GM20431 (cell line): ENCODE measurements at regions not wholly inside any gene's neighbourhood (a gene's known extent, or its start where the extent isn't known, plus 50 kb on each side); places are given as distances from the start of the nearest gene placed in this dataset.

Experiments
- in situ Hi-C: fragments of 300-500 bp; cut with MseI, MboI; formaldehyde crosslinking; loops from one replicate; pipeline ENCODE4 v1.15.0; 2020; ENCODE audit warnings: low sequenced_read_pairs; ENCODE audit not compliant: unreplicated experiment

DNA sequence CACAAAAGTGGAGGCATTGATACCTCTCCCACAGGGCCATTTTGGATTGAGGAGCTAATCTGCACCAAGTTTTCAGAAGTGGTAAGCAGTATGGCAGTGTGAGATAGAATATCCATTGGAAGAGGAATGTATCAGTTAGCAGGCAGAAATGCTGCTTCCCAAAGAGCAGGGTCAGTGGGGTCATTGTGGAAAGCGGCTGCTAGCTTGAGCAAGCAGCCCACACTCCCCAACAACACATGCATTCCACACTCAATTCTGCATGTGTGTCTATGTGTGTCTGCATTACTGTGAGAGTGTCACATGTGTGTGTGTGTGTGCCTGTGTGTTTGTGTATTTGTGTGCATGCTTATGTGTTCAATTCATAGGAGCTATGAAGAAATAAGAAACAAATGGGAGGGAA lies 190.9 kb upstream of the FOXA2 start:
- in situ Hi-C loops, result no loop called here

DNA sequence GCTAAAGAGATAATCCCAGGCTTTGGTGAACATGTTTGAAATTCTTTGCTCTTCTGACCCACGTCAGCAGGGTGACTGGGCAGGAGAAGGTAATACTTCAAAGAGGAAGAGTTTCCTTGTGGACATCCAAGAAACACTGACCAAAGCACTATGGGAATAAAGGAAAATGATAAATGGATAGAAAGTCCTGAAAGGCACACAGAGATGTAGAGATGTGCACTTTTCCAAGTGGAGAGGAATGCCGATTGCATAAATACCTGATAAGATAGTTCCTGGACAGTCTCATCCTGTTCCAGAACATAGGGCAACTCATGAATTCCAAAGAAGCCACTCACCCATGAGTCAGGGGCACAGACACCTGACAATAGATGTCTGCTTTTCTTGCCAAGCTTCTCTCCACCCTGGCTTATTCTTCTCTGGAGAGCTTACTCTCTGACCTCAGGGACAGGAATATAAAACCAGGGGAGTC lies 191.3 kb upstream of the FOXA2 start:
- in situ Hi-C loops, result no loop called here

DNA sequence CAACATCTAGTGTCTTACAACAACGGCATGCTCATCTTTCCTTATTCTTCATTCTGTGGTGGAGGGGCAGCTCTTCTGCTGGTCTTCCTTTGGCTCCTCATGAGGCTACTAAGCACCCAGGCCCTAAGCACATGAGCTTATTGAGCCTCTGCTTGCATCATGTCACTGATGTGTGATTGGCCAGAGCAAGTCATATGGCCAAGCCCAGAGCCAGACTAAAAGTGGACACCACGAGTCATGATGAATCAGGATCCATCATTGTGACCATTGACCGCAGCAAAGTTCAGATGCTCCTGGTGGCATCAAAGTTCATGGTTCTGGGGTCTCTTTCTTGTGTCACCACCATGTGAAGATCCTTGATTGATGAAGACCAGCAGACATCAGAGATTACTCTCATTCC lies 192.0 kb upstream of the FOXA2 start:
- in situ Hi-C loops, result no loop called here

DNA sequence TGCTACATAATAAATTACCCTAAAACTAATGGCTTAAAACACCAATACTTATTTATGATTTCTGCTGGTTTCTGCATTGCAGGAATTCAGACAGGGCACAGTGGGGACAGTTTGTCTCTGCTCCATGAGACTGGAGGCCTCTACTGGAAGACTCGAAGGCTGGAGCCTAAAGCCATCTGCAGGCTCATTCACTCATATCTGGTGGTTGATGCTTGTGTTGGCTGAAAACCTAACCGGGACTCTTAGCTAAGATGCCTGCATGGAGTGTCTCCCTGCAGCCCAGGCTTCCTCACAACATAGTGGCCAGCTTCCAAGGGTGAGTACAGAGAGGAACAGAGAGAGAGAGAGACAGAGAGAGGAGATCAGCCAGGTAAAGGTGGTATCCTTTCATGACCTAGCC lies 195.5 kb upstream of the FOXA2 start:
- in situ Hi-C loops, result no loop called here

DNA sequence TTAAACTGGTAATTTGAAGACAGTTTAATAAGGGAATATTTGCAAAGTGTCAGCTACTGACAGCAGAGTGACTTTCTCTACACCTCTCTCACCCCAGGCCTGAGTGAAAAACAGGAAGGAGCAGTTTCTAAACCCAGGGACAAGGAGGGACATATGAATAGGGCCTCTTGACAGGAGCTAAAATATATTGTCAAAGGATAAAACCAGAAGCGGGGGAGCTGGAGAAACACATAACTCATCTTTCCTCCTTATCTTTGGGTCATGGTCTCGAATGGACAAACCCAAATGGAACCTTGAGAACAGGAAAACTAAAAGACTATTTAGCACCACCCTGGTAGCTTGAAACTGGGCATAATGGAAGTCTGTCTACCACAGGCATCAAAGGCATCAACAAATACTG lies 197.5 kb upstream of the FOXA2 start:
- in situ Hi-C loops, result no loop called here

DNA sequence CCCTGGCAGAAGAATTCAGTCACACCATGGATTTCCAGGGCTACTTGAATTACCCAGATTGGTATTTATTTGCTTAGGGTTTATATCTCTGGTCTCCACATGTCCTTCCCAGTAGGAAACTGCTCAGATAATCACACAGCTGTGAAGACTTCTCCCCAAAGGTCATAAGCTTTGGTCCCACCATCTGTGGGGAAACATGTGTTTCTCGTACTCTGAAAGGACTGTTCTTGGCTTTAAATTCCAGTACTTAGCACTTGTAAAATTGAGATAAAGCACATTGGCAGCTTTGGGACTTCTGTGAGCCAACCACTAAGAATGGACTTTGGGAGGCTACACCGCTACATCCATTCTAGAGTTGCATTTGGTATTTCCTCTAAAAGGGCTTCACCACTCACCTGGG lies 205.3 kb upstream of the FOXA2 start:
- in situ Hi-C loops, result no loop called here

DNA sequence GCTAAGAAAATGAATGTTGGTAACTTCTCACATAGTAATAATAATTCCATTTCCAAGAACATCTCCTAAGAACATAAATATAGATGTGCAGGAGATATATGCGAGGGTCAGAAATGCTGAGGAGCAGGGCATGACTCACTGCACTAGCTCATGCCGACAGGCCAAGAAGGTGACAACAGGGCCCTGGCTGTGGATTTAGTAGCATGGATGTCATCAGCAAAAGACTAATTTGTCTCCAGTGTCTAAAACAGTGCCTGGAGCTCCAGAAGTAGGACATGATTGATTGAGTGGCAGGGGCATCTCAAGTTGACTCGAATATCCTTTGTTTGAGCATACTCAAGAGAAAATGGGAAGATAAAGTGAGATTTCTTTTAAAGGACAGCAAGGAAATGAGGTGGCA lies 207.0 kb upstream of the FOXA2 start:
- in situ Hi-C loops, result no loop called here

DNA sequence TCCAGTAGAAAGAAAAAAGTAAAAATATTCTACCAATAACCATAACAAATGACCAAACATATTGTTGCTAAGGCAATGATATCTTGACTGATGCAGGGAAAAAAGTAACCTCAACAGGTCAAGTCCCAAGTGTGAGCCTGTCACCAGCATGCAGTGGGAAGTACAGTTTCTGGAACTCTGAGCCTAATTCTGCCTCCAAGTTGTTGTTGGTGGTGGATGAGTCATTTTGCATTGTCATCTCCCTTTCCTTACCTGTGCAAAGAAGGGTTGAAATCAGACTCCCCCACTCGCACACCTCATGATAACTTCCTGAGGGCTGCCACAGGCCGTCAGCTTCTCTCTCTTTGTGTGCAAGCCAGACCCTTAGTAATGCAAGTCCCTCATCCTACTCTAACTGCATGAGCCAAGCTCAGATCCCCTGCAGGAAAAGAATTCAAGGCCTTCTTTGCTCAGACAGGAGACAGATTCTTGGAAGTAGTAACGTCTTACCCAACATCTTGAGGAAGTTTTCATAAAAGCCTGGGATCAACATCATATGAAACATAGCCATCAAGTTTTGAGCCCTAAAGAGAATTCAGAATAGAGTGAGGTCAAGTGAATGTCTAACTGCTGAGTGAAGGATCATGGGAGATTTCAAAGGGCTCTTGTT lies 207.6 kb upstream of the FOXA2 start:
- in situ Hi-C loops, result no loop called here

DNA sequence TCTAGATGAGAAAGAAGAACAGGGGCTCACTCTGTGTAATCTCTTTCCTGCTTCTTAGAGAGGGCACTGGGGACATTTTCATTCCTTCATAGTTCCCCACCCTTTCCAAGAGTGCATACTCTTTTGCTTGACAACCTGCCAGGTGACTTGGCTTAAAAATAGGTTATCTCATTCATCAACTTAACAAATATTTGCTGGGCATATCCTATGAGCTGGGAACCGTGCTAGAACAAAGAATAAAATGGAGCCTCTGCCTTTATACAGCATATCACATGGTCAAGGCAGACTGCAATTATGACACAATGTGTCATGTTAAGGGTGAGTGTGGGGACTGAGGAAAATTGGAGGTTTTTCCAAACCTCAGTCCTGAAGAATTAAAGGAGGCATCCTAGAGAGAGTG lies 209.8 kb upstream of the FOXA2 start:
- in situ Hi-C loops, result no loop called here

DNA sequence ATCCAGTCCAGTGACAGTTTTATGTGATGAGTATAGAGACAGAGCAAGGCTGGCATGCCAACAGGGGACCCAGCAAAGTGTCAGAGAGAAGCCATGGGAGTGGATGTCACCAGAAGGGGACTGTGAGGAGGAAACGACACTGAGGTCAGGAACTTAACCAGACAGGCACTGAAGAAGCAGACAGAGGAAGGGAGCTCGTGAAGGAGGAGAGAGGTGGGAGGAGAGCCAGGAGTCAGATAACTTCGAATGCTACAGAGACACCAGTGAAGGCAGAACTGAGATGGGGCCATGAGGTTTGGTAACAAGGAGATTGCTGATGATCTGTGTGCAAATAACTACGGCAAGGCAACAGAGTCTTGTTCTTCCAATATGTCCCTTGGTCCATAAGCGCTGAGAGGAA lies 211.1 kb upstream of the FOXA2 start:
- in situ Hi-C loops, result no loop called here

DNA sequence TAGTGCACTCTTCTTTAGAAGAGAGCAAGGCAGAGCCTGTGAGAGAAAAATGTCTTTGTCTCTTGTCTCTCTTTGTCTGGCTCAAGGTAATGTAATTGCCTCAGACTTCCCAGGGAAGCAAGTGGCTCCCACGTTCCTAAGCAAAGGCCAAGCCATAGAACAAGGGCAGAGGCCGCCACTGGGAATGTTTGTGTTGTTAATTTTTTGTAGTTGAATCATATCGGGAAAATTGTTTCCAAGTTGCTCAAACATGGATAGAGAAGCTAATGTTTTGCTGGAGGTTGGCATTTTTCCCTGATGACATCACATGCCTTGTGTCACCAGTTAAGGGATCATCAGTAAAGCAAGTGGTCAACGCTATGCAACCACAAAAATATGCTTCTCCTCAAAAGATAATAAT lies 211.5 kb upstream of the FOXA2 start:
- in situ Hi-C loops, result no loop called here

DNA sequence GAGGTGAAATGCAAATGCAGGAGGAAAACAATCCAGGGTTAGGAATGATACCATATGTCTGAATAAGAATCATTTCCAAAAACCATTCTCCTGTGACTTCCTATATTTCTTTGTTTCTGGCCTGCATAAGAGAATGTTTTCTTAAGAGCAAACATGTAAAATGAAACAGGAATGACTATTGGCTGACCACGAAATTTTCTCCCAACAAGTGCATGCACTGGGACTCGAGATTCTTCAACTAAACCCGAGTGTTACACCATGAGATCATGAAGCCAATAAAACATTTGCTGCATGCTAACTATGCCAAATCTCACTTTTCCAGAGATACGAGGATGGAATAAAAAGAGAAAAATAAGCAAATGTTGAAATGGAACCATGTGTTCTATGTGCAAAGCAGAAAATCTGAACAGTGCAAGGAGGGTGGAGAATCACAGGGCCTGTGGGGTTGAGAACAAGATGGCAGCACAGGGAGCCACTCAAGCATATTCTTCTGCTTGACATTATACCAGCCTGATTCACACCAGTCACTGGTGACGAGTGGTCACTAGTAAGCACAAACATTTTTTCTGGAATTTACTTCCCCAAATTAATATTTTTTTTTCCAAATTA lies 212.2 kb upstream of the FOXA2 start:
- in situ Hi-C loops, result no loop called here

DNA sequence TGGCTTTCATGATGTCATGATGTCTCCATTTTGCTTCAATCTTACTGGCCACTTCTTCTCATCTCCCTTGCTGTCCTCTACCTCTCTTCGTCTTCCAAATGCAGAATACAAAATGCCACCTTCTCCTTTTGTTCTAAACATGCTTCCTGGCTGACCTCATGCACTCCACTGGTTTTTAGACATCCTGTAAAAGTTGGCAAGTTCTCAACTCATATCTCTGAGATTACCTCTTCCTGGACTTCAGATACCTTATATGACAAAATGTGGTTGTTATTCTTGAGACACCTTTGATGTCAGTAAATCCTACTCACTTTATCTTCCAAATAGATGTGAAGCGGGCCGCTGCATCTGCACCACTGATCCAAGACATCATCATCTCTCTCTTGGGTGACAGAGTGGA lies 212.7 kb upstream of the FOXA2 start:
- in situ Hi-C loops, result no loop called here

DNA sequence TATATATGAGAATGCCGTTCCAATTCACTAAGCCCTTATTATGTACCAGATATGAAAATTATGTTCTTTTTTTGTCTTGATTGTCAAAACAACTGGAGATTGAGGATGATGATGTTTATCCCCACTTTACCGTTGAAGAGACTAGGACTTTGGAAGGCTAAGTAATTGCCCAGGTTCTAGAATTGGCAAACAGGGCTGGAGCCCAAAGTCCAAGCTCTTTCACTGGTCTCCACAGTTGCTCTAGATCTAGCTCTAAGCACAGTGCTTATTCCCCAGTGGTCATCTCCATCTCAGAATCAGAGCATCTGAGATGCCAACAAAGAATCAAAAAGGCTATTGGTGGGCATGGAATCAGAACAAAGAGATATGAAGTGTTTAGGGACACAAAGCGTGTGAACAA lies 215.3 kb upstream of the FOXA2 start:
- in situ Hi-C loops, result no loop called here

DNA sequence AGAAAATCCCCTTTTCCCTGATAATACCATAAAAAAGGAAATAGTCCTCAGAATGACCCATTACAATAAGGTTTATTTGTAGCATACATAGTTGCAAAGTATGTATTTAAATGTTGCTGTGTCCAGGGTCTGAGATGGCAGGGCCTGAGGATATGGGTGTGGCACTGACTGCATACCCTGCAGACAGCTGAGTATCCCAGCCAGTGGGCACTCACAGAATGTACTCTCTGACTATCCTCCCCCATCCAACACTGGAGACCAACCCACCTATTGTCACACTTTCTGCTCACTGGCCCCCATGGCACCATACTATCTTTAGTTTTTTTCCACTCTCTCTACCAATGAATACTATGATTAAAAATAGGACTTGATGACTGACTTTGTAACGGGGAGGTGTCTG lies 215.8 kb upstream of the FOXA2 start:
- in situ Hi-C loops, result no loop called here

DNA sequence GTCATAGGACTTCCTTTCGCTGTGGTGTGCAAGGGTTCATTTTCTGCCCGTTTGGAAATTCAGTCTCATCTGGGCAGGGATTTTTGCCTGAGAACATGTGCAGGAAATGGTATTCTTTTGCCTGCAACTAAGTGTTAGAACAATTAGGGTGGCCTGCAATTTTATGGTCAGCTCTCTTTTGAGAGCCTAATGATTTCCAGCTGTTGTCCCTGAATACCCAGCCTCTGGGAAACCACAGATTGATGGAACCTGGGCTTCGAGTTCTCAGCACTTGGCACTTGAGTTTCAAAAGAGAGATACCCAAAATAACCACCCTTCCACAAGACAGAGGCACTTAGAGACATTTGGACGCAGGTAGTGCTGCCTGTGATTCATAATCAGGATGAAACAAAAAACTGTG lies 217.2 kb upstream of the FOXA2 start:
- in situ Hi-C loops, result no loop called here

DNA sequence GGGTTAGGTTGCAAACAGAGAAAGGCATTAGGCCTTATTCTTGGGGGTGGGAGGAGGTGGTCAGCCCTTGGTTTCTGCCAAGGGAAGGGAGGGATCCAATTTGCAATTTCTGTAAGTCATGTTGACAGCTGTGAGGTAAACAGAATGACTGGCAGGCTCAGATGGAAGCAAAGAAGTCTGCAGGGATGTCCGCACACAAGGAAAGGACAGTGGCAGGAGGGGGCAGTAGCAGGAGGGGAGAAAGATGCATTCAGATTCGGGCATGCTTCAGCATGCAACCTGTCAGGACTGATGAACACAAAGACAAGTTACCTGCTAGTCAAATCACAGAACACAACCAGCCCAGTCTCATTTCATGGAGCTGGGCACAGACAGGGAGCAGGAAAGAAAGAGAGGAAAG lies 217.9 kb upstream of the FOXA2 start:
- in situ Hi-C loops, result no loop called here

DNA sequence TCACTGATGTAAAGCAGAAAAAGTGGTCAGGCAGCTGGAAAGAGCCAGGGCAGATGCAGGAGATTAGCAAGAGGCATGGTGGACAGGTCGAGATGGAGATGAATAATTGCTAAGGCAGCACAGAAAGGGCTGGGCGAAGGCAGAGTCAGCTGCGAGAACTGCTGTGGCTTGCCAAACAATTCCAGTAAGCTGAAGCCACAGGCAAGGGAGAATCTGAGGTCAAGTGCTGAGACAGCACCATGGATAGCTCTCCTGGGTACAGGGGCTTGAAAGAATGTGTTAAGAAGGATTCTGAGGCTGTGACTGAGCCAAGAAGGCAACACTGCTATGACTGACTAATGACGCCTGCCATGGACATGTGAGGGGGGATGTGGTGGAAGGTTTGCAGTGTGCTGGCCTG lies 220.8 kb upstream of the FOXA2 start:
- in situ Hi-C loops, result no loop called here

DNA sequence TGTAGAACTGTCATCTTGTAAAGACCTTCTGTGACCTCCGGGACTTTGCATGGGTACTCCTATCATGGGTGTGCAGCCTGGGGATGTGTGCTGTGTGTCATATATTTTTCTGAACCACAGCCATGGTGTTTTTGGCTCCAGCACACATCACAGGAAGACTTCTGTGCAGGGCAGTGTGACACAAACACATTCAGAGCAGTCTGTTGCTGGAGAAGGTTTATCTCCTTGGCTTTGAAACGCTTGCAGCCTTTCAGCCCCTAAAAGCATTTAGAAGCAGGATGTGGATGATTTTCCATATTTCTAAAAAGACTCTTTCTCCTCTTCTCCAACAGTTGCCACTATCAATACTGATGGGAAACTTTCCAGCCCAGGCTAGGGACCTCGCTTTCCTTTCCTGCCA lies 221.6 kb upstream of the FOXA2 start:
- in situ Hi-C loops, result no loop called here

DNA sequence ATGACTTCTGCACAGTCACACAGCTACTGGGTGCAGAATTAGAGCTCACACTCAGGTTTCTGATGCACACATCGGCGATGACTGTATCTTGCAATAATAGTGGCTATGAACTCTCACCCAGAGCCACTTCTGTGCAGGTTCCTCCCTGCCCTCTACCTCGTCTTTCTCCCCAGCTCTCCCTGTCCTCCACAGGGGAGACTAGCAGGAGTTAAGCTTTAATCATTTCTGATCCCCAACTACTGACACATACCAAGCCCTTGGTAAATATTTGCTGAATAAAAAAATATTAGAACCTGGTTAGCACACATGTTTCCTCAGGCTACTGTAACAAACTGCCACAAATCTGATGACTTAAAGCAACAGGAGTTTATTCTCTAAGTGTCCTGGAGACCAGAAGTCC lies 222.7 kb upstream of the FOXA2 start:
- in situ Hi-C loops, result no loop called here

DNA sequence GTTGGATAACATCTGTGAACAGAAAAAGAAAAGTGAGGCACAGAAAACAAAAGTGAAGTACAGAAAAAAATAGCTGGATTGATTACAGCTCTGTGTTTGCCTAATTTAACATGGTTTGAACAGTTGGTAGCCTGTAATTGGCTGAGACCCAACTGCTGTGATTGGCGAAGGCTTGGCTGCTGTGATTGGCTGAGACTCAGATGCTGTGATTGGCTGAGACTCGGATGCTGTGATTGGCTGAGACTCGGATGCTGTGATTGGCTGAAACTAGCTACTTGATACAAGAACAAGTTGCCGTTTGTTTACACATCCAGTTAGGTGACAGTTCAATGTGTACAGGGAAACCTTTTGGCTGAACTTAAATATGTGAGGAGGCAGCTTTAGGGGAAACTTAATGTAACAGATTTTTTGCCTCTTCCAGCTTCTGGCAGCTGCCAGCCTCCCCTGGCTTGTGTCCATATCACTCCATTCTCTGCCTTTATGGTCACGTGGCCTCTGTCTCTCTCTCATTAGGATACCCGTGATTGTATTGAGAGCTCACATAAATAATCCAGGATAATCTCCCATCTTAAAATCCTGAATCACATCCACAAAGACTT lies 223.4 kb upstream of the FOXA2 start:
- in situ Hi-C loops, result no loop called here

DNA sequence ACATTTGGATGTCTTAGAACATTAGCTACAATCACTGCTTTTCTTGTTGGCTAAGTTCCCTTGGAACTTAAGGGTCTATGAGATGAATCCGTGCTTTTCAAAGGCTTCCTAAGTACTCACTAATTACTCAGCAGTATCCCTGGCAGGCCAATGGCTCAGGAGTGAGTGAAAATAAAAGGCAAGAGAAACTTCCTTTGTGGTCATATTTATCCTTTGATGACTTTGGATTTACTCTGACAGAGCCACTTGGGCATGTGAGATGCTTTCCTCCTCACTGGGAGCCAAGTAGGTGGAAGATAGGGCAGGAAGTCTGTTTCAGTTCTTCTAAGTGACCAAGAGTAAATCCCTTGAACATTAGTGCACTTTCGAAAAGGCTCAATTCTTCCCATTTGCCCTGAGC lies 224.3 kb upstream of the FOXA2 start:
- in situ Hi-C loops, result no loop called here
